Forelimb muscle (tissue), 1 donor: ENCODE measurements at regions not wholly inside any gene's neighbourhood (a gene's known extent, or its start where the extent isn't known, plus 50 kb on each side); places are given as distances from the start of the nearest gene placed in this dataset.
A peak's percentile ranks its signal among the peaks of the same experiment; 100 is the strongest.

Experiments used
- DNase-seq: peaks from one replicate; pipeline ENCODE4 v3.0.0-alpha.2; 2013; ENCODE audit warnings: low read depth

DNA sequence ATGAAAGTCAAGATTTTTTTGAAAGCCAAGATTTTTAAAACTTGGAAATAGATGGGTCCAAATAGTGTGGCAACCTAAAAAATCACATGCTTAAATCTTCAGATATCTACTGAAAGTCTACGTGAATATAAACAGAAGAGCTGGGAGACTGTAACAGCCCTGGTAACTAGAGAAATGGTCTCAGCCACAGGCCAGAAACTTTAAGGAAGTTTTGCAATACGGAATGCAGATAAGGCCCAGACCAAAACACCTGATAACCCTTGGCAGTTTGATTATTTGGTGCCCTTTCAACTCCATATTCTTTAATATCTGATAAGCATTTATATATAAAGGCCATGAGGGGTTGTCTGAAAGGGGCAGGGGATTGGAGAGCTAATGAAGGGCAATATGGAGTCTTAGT, 537.3 kb upstream of the TGFBR2 start:
- no peak for DNase-seq

DNA sequence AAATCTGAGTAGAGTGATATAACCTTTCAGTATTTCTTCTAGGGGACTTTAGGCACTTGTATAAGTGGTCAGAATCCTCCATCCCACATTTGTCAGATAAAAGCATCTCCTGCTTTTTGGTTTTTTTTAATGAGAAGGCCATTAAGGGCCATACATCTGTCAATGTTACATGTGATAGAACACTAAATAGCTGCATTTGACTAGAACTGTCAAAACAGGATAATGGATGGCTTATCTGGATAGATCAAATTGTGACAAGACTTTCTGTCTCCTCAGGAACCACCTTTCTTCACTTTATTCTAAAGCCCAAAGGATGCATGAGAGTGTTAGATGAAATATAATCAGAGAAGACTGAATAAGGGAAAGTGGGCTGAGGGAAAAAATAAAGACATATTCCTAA, 533.4 kb upstream of the TGFBR2 start:
- DNase-seq, result no peak

DNA sequence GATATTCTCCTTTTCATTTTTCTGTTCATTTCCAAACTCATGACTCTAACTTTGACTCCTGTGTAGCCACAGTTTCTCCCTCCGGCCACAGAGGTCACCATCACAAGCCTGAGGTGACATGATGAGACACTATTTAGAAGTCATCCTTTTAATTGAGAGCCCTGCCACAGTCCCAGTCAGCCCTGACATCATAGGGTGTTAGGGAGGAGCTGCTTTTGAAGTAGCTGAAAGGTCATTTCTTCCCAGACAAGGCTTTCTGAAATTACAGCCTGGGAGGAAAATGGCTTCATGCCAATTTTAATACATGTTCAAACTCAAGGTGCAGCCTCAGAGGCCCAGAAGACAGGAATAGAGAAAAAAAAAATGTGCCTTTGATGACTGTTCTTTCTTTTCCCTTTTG, 532.8 kb upstream of the TGFBR2 start:
- no peak for DNase-seq

DNA sequence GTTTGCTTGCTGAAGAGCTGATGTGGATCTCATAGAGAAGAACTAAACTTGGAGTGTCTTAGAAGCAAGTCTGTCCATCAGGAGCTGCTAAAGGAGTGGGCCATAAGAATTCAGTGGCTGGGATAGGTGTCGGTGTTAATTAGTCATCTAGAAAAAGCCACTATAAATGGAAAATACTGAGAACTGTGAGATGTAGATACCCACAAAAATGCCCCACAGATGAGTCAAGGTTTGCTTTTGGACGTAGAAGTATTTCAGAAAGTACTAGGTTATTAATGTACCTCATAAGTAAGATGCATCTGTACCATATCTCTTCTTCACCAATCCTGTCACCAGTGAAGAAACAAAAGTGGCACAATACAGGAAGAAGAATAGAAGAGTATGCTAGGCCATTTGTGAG, 530.9 kb upstream of the TGFBR2 start:
- no peak for DNase-seq

DNA sequence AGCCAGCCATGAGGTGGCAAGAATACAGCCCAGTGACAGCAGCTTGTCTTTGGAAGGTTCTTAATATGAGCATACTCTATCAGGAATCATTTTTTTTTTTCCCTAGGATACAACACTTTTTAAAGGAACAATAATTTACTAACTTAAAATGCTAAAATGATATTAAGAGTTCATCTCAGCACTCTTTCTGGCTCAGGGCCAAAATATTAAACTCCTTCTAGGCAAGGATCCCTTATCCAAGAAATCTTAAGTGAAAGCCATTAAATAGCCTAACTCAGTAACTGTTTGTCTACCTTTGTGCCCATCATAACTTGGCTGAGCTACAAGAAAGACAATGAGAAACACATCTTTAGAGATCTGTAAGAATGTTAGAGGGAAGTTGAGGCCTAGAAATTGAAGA, 529.5 kb upstream of the TGFBR2 start:
- no peak for DNase-seq

DNA sequence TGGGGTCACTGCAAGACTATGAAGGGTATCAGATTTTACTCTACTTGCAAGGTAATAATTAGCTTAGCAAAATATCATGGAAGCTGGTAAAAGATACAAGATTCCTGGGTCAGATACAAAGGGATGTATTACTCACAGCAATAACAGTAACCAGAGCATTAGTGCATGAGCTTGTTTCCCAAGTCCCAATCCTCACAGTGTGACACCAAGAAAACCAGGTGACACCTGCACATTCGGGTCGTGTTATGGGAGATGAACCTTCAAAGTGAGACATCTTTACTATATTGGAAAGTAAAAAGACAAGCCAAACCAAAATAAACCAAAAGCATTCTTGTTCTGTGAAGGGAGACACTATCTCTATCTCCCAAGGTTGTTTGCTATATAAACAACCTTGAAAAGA, 528.7 kb upstream of the TGFBR2 start:
- DNase-seq, result no peak

DNA sequence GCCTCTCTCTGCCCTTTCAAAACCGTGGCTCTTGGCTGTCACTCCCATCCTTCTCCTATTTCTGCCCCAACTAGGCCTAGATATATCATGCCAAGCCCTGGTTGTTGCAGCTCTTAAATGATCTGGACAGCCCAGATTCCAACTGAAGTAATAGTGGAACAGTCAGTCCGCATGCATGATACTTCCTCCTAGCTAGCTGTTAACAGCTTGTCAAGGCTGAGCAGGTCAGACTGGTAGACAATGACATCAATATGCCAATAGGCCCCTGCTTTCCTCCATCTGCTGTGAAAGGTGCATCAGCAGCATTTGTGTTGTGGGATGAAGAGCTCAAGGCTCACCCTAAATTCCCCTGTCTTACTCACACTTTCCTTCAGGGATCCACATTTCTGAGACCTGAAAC, 527.7 kb upstream of the TGFBR2 start:
- no peak for DNase-seq

DNA sequence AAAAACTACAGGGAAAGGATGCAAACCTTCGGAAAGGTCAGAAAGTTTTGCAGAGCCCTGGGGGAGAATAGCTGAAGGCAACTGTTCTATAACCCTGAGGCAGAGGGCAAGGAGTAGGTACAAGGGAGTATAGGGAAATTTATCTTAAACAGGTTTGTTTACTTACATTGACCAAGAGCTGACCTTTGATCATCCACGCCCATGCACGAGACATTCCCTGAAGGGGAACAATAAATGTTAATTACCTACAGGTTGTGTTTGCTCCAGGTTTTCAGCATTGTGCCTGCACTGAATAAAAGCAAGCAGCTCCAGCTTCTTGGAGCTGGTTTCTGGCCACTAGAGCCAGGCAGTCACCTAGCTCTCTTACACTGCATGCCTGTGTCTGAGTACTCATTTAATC, 524.5 kb upstream of the TGFBR2 start:
- DNase-seq, result no peak

DNA sequence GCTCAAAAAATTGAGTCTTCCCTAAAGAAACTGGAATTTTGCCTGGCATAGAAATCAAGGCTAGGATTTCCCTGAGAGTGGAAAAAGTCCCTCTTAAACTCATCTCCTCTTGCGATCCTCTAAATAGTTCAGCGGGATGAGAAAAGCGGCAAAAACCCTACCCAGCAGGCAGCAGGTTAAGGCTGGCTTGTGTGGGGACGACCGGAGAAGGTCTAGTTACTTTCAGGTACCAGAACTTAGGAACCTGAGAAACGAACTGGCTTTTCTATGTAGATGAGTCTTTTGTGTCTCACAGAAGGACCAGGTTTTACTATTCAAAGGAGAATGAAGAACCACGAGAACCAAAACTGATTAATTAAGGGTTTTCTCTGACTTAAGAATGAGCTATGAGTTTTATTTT, 523.7 kb upstream of the TGFBR2 start:
- DNase-seq, result no peak

DNA sequence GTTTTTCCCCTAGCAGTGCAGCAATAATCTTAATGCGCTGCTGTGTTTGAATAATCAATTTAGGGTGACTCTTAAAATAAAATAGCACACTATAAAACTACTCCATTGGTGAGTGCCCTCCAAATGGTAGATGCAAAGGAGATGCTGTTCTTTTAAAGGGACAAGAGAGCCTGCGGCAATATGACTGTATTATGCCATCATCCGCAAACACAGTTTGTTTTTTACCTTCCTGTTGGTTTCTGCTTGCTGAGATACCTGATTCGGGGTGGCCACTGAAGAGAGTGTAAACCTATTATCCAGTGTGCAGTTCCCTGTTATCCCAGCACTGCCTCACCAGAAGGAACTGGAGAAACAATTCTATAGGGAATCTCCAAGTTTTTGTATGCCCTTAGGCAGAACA, 523.1 kb upstream of the TGFBR2 start:
- DNase-seq, result no peak

DNA sequence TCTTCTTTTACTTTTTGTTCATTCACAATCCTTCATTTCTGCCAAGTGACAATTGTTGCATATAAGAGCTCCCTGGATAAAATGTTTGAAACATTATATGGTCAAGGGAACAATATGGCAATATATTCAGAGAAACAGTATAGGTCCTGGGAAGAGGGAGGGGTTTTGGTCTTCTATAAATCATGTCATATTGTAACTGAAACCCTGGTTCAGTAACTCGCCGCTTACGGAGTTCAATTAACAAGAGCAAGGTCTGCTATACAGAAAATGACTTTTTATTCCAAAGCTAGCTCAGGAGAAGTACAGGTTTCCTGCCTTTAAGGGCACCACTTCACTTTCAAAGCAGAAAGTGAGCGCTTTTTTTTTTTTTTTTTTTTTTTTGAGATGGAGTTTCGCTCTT, 522.1 kb upstream of the TGFBR2 start:
- no peak for DNase-seq

DNA sequence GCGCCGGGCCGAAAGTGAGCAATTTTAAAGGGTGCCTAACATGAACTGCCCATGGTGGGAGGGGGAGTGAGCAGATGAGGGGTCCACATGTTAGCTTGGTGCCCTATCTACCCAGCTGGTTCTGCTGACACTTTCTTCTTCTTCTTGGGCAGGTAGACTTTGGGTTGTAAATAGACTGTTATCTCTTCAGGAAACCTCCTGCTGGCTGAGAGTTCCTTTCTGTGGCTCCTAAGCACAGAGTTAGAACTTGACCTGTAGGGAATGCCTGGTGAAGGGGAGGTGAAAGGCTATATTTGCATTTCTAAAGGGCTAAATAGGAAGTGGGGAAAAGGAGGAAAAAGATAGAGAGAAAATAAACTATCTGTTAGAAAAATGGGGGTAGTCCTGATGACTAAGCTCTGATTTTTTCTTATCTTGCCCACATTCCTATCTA, 521.4 kb upstream of the TGFBR2 start:
- no peak for DNase-seq

DNA sequence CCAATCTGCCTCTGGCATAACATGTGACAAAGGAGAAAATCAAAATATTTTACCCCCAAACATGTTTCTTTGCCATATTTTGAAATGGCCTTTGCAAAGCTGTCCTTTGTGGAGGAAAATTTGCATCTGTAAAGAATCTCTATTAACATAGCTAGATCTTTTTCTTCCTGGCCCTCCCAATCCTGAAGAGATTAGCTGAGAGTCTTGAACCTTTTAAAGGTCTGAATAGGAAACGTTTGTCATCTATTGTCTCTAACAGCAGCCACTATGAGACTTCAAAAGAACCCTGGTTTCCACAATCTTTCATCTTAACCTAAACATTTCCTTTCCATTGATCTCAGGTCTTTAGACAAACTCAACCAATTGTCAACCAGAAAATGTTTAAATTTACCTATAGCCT, 520.9 kb upstream of the TGFBR2 start:
- no peak for DNase-seq

DNA sequence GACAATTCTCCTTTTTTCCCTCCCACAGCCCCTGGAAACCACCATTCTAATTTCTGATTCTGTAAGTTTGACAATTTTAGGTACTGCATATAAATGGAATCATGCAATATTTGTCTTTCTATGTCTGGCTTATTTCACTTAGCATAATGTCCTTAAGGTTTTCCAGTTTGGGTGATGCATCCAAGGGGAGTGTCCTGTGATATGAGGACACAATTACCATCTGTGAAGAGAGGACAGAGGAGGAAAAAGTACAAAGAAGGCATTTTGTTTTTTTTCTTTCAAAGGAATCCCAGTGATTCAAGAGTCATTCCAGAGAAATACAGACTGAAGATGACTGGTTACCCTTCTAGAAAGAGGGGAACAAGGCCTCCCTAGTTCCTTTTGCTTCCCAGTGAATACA, 514.7 kb upstream of the TGFBR2 start:
- DNase-seq, result no peak

DNA sequence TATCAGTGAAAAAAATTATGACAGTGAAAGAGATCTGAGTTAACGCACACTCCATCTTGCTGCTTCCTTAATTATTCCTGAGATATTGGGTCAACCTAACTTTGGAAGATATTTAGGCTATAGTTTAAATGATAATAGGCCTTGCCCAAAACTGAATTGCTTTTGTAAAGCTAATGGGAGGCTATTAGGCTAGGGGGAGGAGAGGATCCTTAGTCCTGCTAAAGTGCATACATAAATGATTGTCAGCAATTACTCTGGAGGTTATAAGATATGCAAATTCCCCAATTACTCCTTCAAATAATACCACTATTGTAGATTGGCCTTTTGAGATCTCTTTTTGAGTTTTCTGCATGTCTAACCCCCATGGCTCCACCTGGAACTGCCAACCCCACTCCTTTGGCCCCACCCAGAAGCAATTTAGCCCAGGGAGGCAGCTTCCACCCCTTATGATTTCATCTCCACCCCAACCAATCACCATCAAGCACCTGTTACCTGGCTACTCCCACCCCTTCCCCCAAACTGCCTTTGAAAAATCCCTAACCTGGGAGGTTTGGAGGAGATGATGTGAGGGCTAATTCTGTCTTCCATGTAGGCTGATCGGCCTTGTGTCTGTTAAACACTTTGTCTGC, 509.3 kb upstream of the TGFBR2 start:
- DNase-seq, result no peak

DNA sequence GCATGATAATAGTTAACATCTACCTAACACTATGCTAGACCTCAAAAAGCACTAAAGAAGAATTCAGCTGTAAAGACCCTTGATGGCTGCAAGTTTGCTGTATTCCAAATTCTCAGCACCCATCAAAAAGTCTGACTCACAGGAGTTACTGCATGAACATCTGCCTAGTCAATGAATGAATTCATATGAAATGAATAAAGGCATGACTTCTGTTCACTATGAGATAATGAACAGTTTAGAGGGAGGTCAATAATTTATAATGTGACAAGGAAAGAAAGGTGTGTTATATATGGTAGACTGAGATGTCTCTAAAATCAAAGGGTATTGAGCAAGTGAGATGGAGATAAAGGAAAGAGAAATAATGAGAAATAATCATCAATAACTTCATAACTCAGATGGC, 508.2 kb upstream of the TGFBR2 start:
- DNase-seq, result no peak

DNA sequence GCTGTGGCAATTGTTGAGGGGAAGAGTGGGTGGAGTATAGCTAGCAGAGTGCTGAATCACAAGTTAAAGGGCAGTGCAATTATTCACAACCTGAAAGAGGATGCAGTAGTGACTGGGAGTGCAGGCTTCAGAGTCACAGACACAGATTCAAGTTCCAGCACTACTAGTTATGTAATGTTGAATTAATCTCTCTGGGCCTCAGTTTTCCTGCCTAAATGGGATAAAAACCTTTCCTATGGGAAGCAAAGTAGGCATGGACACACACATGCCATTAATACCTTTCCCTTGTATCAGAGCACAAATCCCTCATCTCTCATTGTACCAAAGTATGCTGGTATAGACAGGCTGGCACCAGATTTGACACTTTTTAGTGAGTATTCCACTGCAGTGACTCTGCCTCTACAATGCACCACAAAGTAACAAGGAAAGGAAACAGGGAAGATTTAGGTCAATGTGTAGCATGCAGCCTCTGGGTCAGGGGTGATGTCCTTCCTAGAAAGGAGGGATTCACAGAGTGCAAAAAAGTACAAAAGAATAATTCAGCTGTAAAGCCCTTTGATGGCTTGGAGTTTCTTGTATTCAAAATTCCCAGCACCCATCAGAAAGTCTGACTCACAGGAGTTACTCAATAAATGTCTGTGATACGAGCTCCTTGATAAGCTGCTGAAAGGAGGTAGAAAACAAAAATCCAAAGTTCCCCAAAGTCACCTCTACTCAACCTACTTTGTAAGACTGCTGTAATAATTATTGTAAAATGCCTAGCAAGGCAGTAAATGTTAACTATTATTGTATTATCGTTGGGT, 507.5 kb upstream of the TGFBR2 start:
- DNase-seq, result no peak

DNA sequence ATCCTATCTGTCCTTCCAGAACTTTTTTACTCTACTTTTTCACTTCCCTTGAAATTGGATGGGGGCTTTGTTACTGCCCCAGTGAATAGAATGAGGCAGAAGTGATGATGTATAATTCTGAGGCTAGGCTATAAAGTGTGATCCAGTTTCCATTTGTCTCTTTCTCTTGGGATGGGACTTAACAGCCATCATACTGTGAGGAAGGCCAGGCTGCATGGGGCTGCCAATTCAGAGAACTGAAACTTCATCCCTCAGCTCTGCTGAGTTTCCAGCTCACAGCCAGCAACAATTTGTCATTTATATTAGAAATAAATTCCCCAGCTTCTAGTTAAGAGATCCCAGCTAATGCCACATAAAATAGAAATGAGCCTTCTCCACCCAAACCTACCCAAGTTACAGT, 504.0 kb upstream of the TGFBR2 start:
- no peak for DNase-seq

DNA sequence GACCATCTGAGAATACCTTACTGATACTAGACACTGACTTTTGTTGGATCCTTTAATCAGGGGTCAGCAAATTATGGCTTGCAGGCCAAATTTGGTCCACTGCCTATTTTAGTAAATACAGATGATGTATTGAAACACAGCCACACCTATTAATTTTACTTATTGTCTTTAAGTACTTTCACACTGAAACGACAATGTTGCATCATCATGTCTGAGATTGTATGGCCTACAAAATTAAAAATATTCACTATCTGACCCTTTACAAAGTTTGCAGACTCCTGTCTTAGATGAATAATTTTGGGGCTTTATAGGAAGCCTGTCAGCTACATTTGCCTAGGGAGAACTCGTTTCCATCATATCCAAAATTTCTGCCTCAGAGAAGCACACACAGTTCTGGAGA, 503.2 kb upstream of the TGFBR2 start:
- DNase-seq, result no peak

DNA sequence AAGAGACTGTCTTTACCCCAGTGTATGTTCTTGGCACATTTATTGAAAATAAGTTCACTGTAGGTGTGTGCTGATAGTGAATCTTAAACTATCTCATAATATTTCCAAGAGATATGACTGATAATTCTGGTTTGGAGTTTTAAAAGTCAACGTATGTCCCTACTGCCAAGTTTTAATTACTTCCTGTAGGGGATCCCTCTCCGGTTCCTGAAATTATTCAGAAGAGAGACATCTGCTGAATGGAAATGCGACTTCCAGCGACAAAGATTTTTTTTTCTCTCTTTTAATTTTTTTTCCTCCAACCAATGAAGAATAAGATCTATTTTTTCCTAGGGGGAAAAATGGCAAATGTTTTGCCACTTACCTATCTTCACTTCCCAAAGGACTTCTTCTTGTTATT, 498.9 kb upstream of the TGFBR2 start:
- no peak for DNase-seq

DNA sequence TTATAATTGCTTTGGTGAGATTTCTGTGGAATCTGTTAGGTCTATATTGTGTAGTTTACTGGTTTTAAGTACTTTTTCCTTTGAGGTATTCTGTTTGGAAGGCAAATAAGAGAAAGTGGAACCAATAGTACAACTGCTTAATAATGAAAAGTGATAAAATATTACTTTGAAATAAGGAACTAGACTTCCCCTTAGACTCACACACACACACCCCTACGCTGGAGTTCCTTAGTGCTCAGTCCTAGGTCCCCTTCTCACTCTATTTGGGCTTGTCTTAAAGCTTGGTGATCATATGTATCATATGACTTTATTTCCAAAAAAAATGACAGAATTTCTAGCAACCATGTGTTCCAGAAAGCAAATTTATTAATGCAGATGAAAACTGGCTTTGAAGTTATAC, 494.0 kb upstream of the TGFBR2 start:
- DNase-seq, result no peak

DNA sequence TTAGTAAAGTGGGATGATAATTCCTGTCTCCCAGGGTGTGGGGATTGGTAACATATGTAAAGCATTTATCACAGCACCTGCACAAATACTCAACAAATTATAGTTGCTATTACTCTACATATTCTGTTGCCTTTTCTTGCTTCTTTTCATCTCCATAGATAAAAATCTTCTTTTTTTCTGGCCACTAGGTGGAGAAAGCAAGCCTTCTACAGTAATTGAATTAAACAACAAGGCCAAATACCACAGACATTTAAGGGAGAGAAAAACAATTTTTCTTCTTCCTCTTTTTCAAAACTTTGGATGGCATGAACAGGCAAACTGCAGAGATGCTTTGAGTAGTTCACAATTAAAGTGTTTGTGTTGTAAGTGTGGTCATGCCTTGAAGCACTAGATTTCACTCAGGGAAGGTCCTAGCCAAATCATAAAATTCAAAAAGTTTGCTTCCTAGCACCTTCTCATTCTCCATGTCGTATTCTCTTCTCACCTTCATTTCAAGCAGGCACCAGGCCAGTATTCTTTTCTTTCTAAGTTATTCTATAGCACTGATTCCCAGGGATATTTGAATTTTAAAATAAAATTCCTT, 493.4 kb upstream of the TGFBR2 start:
- DNase-seq, result peak; percentile 25

DNA sequence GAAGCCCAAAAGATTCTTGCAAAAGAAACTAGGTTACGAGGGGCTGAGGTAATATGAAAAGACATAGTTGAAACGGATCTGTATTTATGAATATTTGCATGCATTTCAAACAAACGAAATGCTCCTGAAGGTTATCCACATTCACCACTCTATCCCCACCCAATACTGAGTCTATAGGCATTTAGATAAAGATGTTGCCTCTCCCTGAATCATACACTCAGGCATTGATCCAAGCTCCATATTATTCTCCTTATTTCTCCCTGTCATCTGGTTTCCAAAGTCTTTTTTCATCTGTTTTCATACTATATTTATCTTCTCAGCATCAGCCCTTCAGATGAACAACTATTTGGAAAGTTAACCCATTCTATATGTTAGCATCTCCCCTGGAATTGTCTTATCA, 492.5 kb upstream of the TGFBR2 start:
- DNase-seq, result no peak
